ENCODE measurements at regions not wholly inside any gene's neighbourhood (a gene's known extent, or its start where the extent isn't known, plus 50 kb on each side); places are given as distances from the start of the nearest gene placed in this dataset.

GRCh38 chr6:14258695-14259593 is 141.4 kb downstream of the CD83 start:
- TF ChIP-seq EZH2 (optimal IDR thresholded peaks at IDR 0.05; ENCODE audit: low read depth, low read length): no peak
- Histone ChIP-seq H3K4me2 (ENCODE audit: low read depth, low read length) (no peak overlapping the region), H3K79me2 (ENCODE audit: low read length) (no peaks in the 10 kb centered on the region), H3K9me3 (replicated peaks; ENCODE audit: insufficient read depth, low read length) (no peaks in the 10 kb centered on the region), H3K9me2 (replicated peaks; ENCODE audit: insufficient read depth, low read length) (no peaks in the 10 kb centered on the region), H3K36me3 (replicated peaks; ENCODE audit: insufficient read depth, low read length) (no peaks in the 10 kb centered on the region), H3K27me3 (replicated peaks; ENCODE audit: insufficient read depth, low read length) (no peaks in the 10 kb centered on the region), H4K20me1 (ENCODE audit: insufficient read depth, low read length) (no peaks in the 10 kb centered on the region), H3K4me3 (ENCODE audit: low read length) (no peak overlapping the region), H3K4me1 (ENCODE audit: low read length) (peaks cover 7% of the 10 kb centered on the region; the same call in 1 of the 2 replicates), H3K9ac (ENCODE audit: low read length) (no peak overlapping the region), H2AFZ (ENCODE audit: low read length) (no peak overlapping the region), H3K27ac (ENCODE audit: low read length) (no peak overlapping the region), H3F3A (ENCODE audit: insufficient read depth, low read length) (no peaks in the 10 kb centered on the region; the same call in 1 of the 2 replicates)
- DNase-seq: no peak

GRCh38 chr6:14259594-14260152 is 142.1 kb downstream of the CD83 start:
- no peaks in the 10 kb centered on the region for H3K27me3 ChIP-seq (replicated peaks; ENCODE audit: insufficient read depth, low read length)
- no peaks in the 10 kb centered on the region for H4K20me1 ChIP-seq (ENCODE audit: insufficient read depth, low read length)
- no peaks in the 10 kb centered on the region for H3K36me3 ChIP-seq (replicated peaks; ENCODE audit: insufficient read depth, low read length)

GRCh38 chr6:14260839-14261238 is 143.3 kb downstream of the CD83 start:
- H3K36me3 ChIP-seq (replicated peaks; ENCODE audit: insufficient read depth, low read length): no peaks in the 10 kb centered on the region
- H3K79me2 ChIP-seq (ENCODE audit: low read length): no peaks in the 10 kb centered on the region
- TF ChIP-seq EZH2phosphoT487 (IDR thresholded peaks at IDR 0.05; ENCODE audit: low read length) (no peak), EZH2 (optimal IDR thresholded peaks at IDR 0.05; ENCODE audit: low read depth, low read length) (no peak), CTCF (IDR thresholded peaks at IDR 0.05; ENCODE audit: low read length) (no peak)
- H3K4me2 ChIP-seq (ENCODE audit: low read depth, low read length): no peak overlapping the region
- H3K4me1 ChIP-seq (ENCODE audit: low read length): no peaks in the 10 kb centered on the region
- no peaks in the 10 kb centered on the region for H3K9me2 ChIP-seq (replicated peaks; ENCODE audit: insufficient read depth, low read length)
- no peaks in the 10 kb centered on the region for H3F3A ChIP-seq (ENCODE audit: insufficient read depth, low read length)
- no peak overlapping the region for H3K9ac ChIP-seq (ENCODE audit: low read length)
- H3K9me3 ChIP-seq (replicated peaks; ENCODE audit: insufficient read depth, low read length): no peaks in the 10 kb centered on the region
- no peak overlapping the region for H3K4me3 ChIP-seq (ENCODE audit: low read length)
- H3K27ac ChIP-seq (ENCODE audit: low read length): no peak overlapping the region
- no peak overlapping the region for H2AFZ ChIP-seq (ENCODE audit: low read length)
- no peaks in the 10 kb centered on the region for H4K20me1 ChIP-seq (ENCODE audit: insufficient read depth, low read length)
- DNase-seq: no peak
- H3K27me3 ChIP-seq (replicated peaks; ENCODE audit: insufficient read depth, low read length): no peaks in the 10 kb centered on the region

More at GRCh38 chr6:14259594-14260152, 142.1 kb downstream of the CD83 start:
- no peak for TF ChIP-seq EZH2 (optimal IDR thresholded peaks at IDR 0.05; ENCODE audit: low read depth, low read length)
- no peak for TF ChIP-seq EZH2phosphoT487 (IDR thresholded peaks at IDR 0.05; ENCODE audit: low read length)
- no peak for TF ChIP-seq CTCF (IDR thresholded peaks at IDR 0.05; ENCODE audit: low read length)
- H2AFZ ChIP-seq (ENCODE audit: low read length): no peak overlapping the region
- H3F3A ChIP-seq (ENCODE audit: insufficient read depth, low read length): no peaks in the 10 kb centered on the region
- DNase-seq: no peak
- H3K4me3 ChIP-seq (ENCODE audit: low read length): no peak overlapping the region
- H3K9me3 ChIP-seq (replicated peaks; ENCODE audit: insufficient read depth, low read length): no peaks in the 10 kb centered on the region
- no peak overlapping the region for H3K9ac ChIP-seq (ENCODE audit: low read length)
- no peak overlapping the region for H3K27ac ChIP-seq (ENCODE audit: low read length)
- no peaks in the 10 kb centered on the region for H3K79me2 ChIP-seq (ENCODE audit: low read length)
- H3K9me2 ChIP-seq (replicated peaks; ENCODE audit: insufficient read depth, low read length): no peaks in the 10 kb centered on the region
- H3K4me2 ChIP-seq (ENCODE audit: low read depth, low read length): no peak overlapping the region
- H3K4me1 ChIP-seq (ENCODE audit: low read length): peaks cover 1% of the 10 kb centered on the region; the same call in 1 of the 2 replicates

Measured in MM.1S (cell line).